HPDE6-E6E7 (cell line): ENCODE measurements at regions not wholly inside any gene's neighbourhood (a gene's known extent, or its start where the extent isn't known, plus 50 kb on each side); places are given as distances from the start of the nearest gene placed in this dataset.
A peak's percentile ranks its signal among the peaks of the same experiment; 100 is the strongest.

ENCODE experiments used
- DNase-seq: peaks from one replicate; pipeline ENCODE4 v3.0.0; 2011; ENCODE audit warnings: missing footprints; ENCODE audit errors: extremely low spot score

GRCh38 chr7:137172105-137172590 lies 171.4 kb downstream of the PTN start:
- no peak for DNase-seq

GRCh38 chr7:137169282-137169698 lies 174.2 kb downstream of the PTN start:
- DNase-seq: peak; percentile 41

GRCh38 chr7:137167609-137168008 lies 175.9 kb downstream of the PTN start:
- DNase-seq: no peak

GRCh38 chr7:137166363-137166762 lies 177.2 kb downstream of the PTN start:
- no peak for DNase-seq

GRCh38 chr7:137165786-137166185 lies 177.7 kb downstream of the PTN start:
- DNase-seq: no peak

GRCh38 chr7:137165241-137165640 lies 178.3 kb downstream of the PTN start:
- DNase-seq: no peak

- no peak for DNase-seq
Measured at GRCh38 chr7:137164251-137164650, 179.3 kb downstream of the PTN start.

- DNase-seq: no peak
Measured at GRCh38 chr7:137160236-137160635, 183.3 kb downstream of the PTN start.

GRCh38 chr7:137157256-137157655 lies 186.3 kb downstream of the PTN start:
- DNase-seq: no peak

GRCh38 chr7:137151690-137152052 lies 191.9 kb downstream of the PTN start:
- no peak for DNase-seq

- DNase-seq: no peak
Measured at GRCh38 chr7:137151041-137151689, 192.4 kb downstream of the PTN start.

GRCh38 chr7:137147338-137147720 lies 196.2 kb downstream of the PTN start:
- DNase-seq: no peak

- DNase-seq: no peak
Measured at GRCh38 chr7:137146552-137147337, 196.8 kb downstream of the PTN start.

GRCh38 chr7:137146012-137146455 lies 197.5 kb downstream of the PTN start:
- DNase-seq: no peak

- peak; percentile 44 for DNase-seq
Measured at GRCh38 chr7:137142376-137142775, 201.2 kb downstream of the PTN start.

- no peak for DNase-seq
Measured at GRCh38 chr7:137135654-137136350, 207.7 kb downstream of the PTN start.

GRCh38 chr7:137130751-137131158 lies 212.8 kb downstream of the PTN start:
- DNase-seq: peak; percentile 22

GRCh38 chr7:137129025-137129424 lies 214.5 kb downstream of the PTN start:
- no peak for DNase-seq

GRCh38 chr7:137127806-137128205 lies 215.7 kb downstream of the PTN start:
- DNase-seq: no peak

- no peak for DNase-seq
Measured at GRCh38 chr7:137127058-137127457, 216.5 kb downstream of the PTN start.

- no peak for DNase-seq
Measured at GRCh38 chr7:137122145-137122544, 221.4 kb downstream of the PTN start.

- no peak for DNase-seq
Measured at GRCh38 chr7:137120690-137121089, 222.8 kb downstream of the PTN start.

GRCh38 chr7:137110535-137110934 lies 233.0 kb downstream of the PTN start:
- DNase-seq: no peak
